ENCODE measurements at regions not wholly inside any gene's neighbourhood (a gene's known extent, or its start where the extent isn't known, plus 50 kb on each side); places are given as distances from the start of the nearest gene placed in this dataset.
"Not testable (repeated sequence)": the region's sequence is repeated elsewhere in the genome, so short reads cannot be mapped to it uniquely, and the experiment has no call there.

DNA sequence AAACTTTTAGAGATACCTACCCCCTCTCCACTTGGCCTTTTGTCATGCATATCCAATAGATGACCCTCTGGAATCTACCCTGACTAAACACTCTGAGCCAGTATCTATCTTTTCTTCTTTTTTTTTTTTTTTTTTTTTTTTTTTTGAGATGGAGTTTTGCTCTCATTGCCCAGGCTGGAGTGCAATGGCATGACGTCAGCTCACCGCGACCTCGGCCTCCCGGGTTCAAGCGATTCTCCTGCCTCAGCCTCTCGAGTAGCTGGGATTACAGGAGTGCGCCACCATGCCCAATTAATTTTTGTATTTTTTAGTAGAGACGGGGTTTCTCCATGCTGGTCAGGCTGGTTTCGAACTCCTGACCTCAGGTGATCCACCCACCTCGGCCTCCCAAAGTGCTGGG, 50.8 kb upstream of the GRIN2B start:
- not testable (repeated sequence) for H3K9me2 ChIP-seq (ENCODE audit: insufficient read depth); H2AFZ ChIP-seq; H3K4me1 Mint-ChIP-seq; H3K36me3 ChIP-seq (ENCODE audit: insufficient read depth); H3K9me3 Mint-ChIP-seq; ATAC-seq; H3K27ac Mint-ChIP-seq; H3K27me3 ChIP-seq (ENCODE audit: insufficient read depth); H3K79me2 ChIP-seq (replicated peaks; ENCODE audit: insufficient read depth); H3K36me3 Mint-ChIP-seq (ENCODE audit: low read depth); H3F3A ChIP-seq (replicated peaks; ENCODE audit: low read depth); H3K27ac ChIP-seq (ENCODE audit: low read depth); H3K4me3 Mint-ChIP-seq; H3K27me3 Mint-ChIP-seq (ENCODE audit: insufficient read depth, low read depth, poor library complexity); H3K4me2 ChIP-seq; H4K20me1 ChIP-seq (replicated peaks; ENCODE audit: insufficient read depth); H3K4me1 ChIP-seq (ENCODE audit: insufficient read depth); H3K4me3 ChIP-seq; DNase-seq (ENCODE audit: low spot score)

DNA sequence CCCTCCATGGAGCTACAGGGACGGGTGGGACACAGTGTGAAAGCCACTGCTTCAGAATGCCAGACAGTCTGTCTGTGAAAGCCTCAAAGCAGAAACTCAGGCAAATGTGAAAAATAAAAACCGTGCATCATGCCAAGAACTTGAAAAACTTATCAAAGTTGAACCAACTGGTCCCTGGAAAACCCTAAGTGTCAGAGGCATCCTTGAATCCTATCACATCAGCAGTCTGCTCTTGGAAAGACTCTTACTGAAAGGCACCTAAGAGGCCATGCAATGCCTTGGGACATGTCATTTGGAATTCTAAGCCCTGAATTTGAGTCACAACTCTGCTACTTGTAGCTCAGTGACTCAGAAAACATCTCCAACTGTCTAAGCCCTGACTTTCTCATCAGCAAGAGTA, 62.4 kb upstream of the GRIN2B start:
- no peaks in the 10 kb centered on the region for H3K4me1 Mint-ChIP-seq
- Histone ChIP-seq H3K36me3 (ENCODE audit: insufficient read depth) (no peaks in the 10 kb centered on the region), H3K4me1 (ENCODE audit: insufficient read depth) (no peaks in the 10 kb centered on the region), H3K4me3 (no peak overlapping the region), H4K20me1 (replicated peaks; ENCODE audit: insufficient read depth) (no peaks in the 10 kb centered on the region), H3K27me3 (ENCODE audit: insufficient read depth) (no peaks in the 10 kb centered on the region), H3K27ac (ENCODE audit: low read depth) (no peak overlapping the region), H2AFZ (0 out of 2 replicates have a peak overlapping the region, but pooled peaks have one; percentile 63), H3F3A (replicated peaks; ENCODE audit: low read depth) (no peaks in the 10 kb centered on the region), H3K4me2 (no peak overlapping the region), H3K9me2 (ENCODE audit: insufficient read depth) (no peaks in the 10 kb centered on the region; the same call in 1 of the 2 replicates), H3K79me2 (replicated peaks; ENCODE audit: insufficient read depth) (no peaks in the 10 kb centered on the region)
- TF ChIP-seq ZNF331 (CRISPR knock-in tag; IDR thresholded peaks at IDR 0.05; ENCODE audit: low read depth): no peak
- H3K36me3 Mint-ChIP-seq (ENCODE audit: low read depth): no peaks in the 10 kb centered on the region
- no peaks in the 10 kb centered on the region for H3K9me3 Mint-ChIP-seq
- no peak overlapping the region for H3K4me3 Mint-ChIP-seq
- no peak for DNase-seq (ENCODE audit: low spot score)
- peaks cover 1% of the 10 kb centered on the region for H3K27me3 Mint-ChIP-seq (ENCODE audit: insufficient read depth, low read depth, poor library complexity)
- H3K27ac Mint-ChIP-seq: no peak overlapping the region
- no peak for ATAC-seq

GRCh38 chr12:14048941-14049545, 67.6 kb upstream of the GRIN2B start:
- no peaks in the 10 kb centered on the region for H3F3A ChIP-seq (replicated peaks; ENCODE audit: low read depth)
- H3K79me2 ChIP-seq (replicated peaks; ENCODE audit: insufficient read depth): no peaks in the 10 kb centered on the region
- no peak for DNase-seq (ENCODE audit: low spot score)
- H3K4me3 Mint-ChIP-seq: no peak overlapping the region
- H3K9me2 ChIP-seq (ENCODE audit: insufficient read depth): peaks cover 4% of the 10 kb centered on the region; the same call in 1 of the 2 replicates
- H3K27ac Mint-ChIP-seq: no peak overlapping the region
- no peaks in the 10 kb centered on the region for H3K9me3 Mint-ChIP-seq
- no peak overlapping the region for H2AFZ ChIP-seq
- ATAC-seq: no peak
- no peaks in the 10 kb centered on the region for H4K20me1 ChIP-seq (replicated peaks; ENCODE audit: insufficient read depth)
- H3K4me1 ChIP-seq (ENCODE audit: insufficient read depth): no peaks in the 10 kb centered on the region
- H3K4me1 Mint-ChIP-seq: no peaks in the 10 kb centered on the region
- no peak overlapping the region for H3K4me2 ChIP-seq
- no peaks in the 10 kb centered on the region for H3K27me3 ChIP-seq (ENCODE audit: insufficient read depth)
- H3K4me3 ChIP-seq: no peak overlapping the region
- no peak overlapping the region for H3K27ac ChIP-seq (ENCODE audit: low read depth)
- no peaks in the 10 kb centered on the region for H3K27me3 Mint-ChIP-seq (ENCODE audit: insufficient read depth, low read depth, poor library complexity)
- no peaks in the 10 kb centered on the region for H3K36me3 Mint-ChIP-seq (ENCODE audit: low read depth)
- H3K36me3 ChIP-seq (ENCODE audit: insufficient read depth): no peaks in the 10 kb centered on the region
- TF ChIP-seq CREB1 (CRISPR knock-in tag; IDR thresholded peaks at IDR 0.05; ENCODE audit: low read depth): no peak
- TF ChIP-seq STAT1 (IDR thresholded peaks at IDR 0.05; ENCODE audit: unreplicated experiment): no peak
- no peak for TF ChIP-seq ZNF331 (CRISPR knock-in tag; IDR thresholded peaks at IDR 0.05; ENCODE audit: low read depth)
- TF ChIP-seq REST (IDR thresholded peaks at IDR 0.05; ENCODE audit: unreplicated experiment): no peak
- no peak for TF ChIP-seq JUNB (IDR thresholded peaks at IDR 0.05; ENCODE audit: unreplicated experiment)
- TF ChIP-seq ZNF462 (CRISPR knock-in tag; IDR thresholded peaks at IDR 0.05): no peak
- no peak for TF ChIP-seq ZNF114 (CRISPR knock-in tag; IDR thresholded peaks at IDR 0.05)
- TF ChIP-seq POLR2AphosphoS5 (IDR thresholded peaks at IDR 0.05; ENCODE audit: low read depth): no peak

All from GM23338 (cell line).